SK-N-MC (cell line): ENCODE measurements at regions not wholly inside any gene's neighbourhood (a gene's known extent, or its start where the extent isn't known, plus 50 kb on each side); places are given as distances from the start of the nearest gene placed in this dataset.
"Not testable (repeated sequence)": the region's sequence is repeated elsewhere in the genome, so short reads cannot be mapped to it uniquely, and the experiment has no call there.

Experiments
- FOXP2 ChIP-seq: optimal IDR thresholded peaks from 2 replicates; pipeline ENCODE3; 2011; ENCODE audit warnings: mild to moderate bottlenecking, moderate library complexity; ENCODE audit not compliant: insufficient read depth; ENCODE audit errors: extremely low read length, control extremely low read depth
- POLR2AphosphoS5 ChIP-seq: IDR thresholded peaks from 2 replicates; pipeline ENCODE4 v1.6.1; 2012; ENCODE audit warnings: mild to moderate bottlenecking, low read depth, low read length, borderline replicate concordance

- TF ChIP-seq FOXP2, POLR2AphosphoS5: not testable (repeated sequence)
Measured at GRCh38 chr10:29363930-29364329, 75.1 kb downstream of the LYZL1 start.
